Neuron (in vitro differentiated cells): ENCODE measurements at regions not wholly inside any gene's neighbourhood (a gene's known extent, or its start where the extent isn't known, plus 50 kb on each side); places are given as distances from the start of the nearest gene placed in this dataset.
"Not testable (repeated sequence)": the region's sequence is repeated elsewhere in the genome, so short reads cannot be mapped to it uniquely, and the experiment has no call there.

Source experiments
- H2AFZ ChIP-seq: one replicate; pipeline ENCODE4 v1.6.1; 2013; ENCODE audit warnings: low read depth, mild to moderate bottlenecking, inconsistent platforms, low read length, moderate library complexity
- H3K27me3 ChIP-seq: one replicate; pipeline ENCODE4 v1.6.1; 2013; ENCODE audit warnings: low read length; ENCODE audit not compliant: insufficient read depth
- H3K36me3 ChIP-seq: one replicate; pipeline ENCODE4 v1.6.1; 2013; ENCODE audit warnings: low read length; ENCODE audit not compliant: insufficient read depth
- H3K4me1 ChIP-seq: one replicate; pipeline ENCODE4 v1.6.1; 2013; ENCODE audit warnings: low read length; ENCODE audit not compliant: insufficient read depth
- H3K4me3 ChIP-seq: 2 replicates; pipeline ENCODE4 v1.5.1; 2013; ENCODE audit warnings: mild to moderate bottlenecking, low read length, moderate library complexity
- H3K9me3 ChIP-seq: one replicate; pipeline ENCODE4 v1.6.1; 2013; ENCODE audit warnings: low read length

DNA sequence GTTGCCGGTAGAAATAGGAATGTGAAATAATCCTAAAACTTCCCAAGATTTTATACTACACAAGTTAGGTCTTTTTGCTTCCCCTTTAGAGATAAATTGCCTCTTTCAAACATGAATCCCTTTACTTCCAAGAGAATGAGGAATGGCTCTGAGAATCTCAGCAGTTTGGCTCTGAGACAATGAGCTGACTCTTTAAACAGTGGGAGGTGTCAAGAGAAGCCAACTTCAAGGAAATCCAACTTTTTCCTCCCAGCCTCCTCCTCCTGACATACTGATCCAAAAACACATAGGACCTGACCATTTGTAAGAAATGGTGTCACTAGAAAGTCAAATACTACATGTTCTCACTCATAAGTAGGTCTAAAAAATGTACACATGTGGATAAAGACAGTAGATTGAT, 154.2 kb downstream of the ALDH8A1 start:
- no peaks in the 10 kb centered on the region for H3K27me3 ChIP-seq
- H3K9me3 ChIP-seq, result no peaks in the 10 kb centered on the region

DNA sequence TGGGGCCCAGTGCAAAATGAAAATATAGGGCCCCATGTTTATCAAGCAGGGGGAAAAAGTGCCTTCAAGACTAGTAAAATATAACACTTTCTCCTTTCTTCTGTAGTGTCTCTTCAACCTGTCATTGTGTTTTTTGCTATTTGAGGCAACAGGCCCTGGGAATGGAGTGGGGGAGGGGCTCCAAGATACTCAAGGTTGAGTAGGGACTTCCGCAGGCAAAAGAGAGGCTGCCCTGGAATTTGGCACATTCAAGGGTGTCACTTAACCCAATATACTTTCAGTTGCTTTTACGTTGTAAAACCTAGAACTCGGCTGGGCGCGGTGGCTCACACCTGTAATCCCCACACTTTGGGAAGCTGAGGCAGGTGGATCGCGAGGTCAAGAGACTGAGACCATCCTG, 154.9 kb downstream of the ALDH8A1 start:
- Histone ChIP-seq H3K4me3 (no peak overlapping the region), H3K4me1 (no peaks in the 10 kb centered on the region), H3K27me3 (no peaks in the 10 kb centered on the region), H3K9me3 (no peaks in the 10 kb centered on the region), H3K36me3 (no peaks in the 10 kb centered on the region), H2AFZ (no peak overlapping the region)

More for the DNA sequence above, 154.2 kb downstream of the ALDH8A1 start:
- H2AFZ ChIP-seq, result no peak overlapping the region
- H3K4me3 ChIP-seq, result no peak overlapping the region
- H3K36me3 ChIP-seq, result no peaks in the 10 kb centered on the region
- H3K4me1 ChIP-seq, result no peaks in the 10 kb centered on the region

- H3K4me3 ChIP-seq, H2AFZ ChIP-seq, H3K27me3 ChIP-seq, H3K9me3 ChIP-seq, H3K4me1 ChIP-seq, H3K36me3 ChIP-seq: not testable (repeated sequence)
These were observed 158.6 kb downstream of the ALDH8A1 start for GRCh38 chr6:134791243-134791843.

- Histone ChIP-seq H3K9me3 (no peaks in the 10 kb centered on the region), H3K27me3 (no peaks in the 10 kb centered on the region), H3K36me3 (no peaks in the 10 kb centered on the region), H2AFZ (no peak overlapping the region), H3K4me3 (no peak overlapping the region), H3K4me1 (no peaks in the 10 kb centered on the region)
These were observed 162.5 kb downstream of the ALDH8A1 start for GRCh38 chr6:134787261-134787877.

DNA sequence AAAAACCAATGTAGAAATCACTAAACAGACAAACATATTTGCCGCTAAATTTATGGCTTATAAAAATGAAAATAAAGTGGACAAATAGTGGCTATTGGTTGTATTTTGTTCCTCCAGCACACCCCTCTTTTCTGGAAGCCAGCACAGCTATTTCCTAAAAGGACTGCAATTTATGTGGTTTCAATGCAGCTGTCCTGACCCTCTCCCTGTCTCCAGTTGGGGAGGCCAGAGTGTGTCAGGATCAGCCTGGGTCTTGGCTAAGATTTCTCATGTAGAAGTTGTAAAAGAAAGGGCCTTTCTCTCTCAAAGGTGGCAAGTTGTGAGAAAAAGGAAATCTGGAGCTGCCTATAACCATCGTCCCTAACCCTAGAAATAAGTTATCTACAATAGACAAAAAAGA, 165.6 kb downstream of the ALDH8A1 start:
- no peaks in the 10 kb centered on the region for H3K4me1 ChIP-seq

GRCh38 chr6:134778431-134778830, 171.5 kb downstream of the ALDH8A1 start:
- no peaks in the 10 kb centered on the region for H3K9me3 ChIP-seq
- H3K4me3 ChIP-seq, result no peak overlapping the region
- no peak overlapping the region for H2AFZ ChIP-seq
- no peaks in the 10 kb centered on the region for H3K27me3 ChIP-seq
- H3K4me1 ChIP-seq, result peaks cover 3% of the 10 kb centered on the region
- H3K36me3 ChIP-seq, result no peaks in the 10 kb centered on the region

More for the DNA sequence above, 165.6 kb downstream of the ALDH8A1 start:
- Histone ChIP-seq H2AFZ (no peak overlapping the region), H3K9me3 (no peaks in the 10 kb centered on the region), H3K36me3 (no peaks in the 10 kb centered on the region), H3K27me3 (no peaks in the 10 kb centered on the region), H3K4me3 (no peak overlapping the region)

DNA sequence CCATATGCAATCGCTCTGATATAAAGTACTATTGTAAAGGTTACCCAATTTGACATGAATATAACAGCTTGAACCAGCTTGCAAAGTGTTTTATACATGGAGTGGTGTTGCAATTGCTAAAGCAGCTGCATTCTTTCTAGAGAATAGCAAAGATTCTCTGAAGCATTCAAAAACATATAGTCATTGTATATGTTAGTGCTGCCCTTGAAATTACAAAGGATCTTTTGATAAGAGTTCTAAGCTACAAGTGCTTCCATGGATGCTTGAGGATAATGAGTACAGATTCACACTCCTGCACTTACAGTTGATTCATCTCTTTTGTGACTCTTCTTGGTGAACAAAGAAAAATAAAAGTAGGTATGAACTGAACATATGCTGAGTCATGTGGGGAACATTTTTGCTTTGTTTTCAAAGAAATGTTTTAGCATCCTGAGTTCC, 175.7 kb downstream of the ALDH8A1 start:
- Histone ChIP-seq H3K4me1 (peaks cover 3% of the 10 kb centered on the region), H3K27me3 (no peaks in the 10 kb centered on the region), H2AFZ (no peak overlapping the region), H3K9me3 (no peaks in the 10 kb centered on the region), H3K4me3 (no peak overlapping the region), H3K36me3 (no peaks in the 10 kb centered on the region)

DNA sequence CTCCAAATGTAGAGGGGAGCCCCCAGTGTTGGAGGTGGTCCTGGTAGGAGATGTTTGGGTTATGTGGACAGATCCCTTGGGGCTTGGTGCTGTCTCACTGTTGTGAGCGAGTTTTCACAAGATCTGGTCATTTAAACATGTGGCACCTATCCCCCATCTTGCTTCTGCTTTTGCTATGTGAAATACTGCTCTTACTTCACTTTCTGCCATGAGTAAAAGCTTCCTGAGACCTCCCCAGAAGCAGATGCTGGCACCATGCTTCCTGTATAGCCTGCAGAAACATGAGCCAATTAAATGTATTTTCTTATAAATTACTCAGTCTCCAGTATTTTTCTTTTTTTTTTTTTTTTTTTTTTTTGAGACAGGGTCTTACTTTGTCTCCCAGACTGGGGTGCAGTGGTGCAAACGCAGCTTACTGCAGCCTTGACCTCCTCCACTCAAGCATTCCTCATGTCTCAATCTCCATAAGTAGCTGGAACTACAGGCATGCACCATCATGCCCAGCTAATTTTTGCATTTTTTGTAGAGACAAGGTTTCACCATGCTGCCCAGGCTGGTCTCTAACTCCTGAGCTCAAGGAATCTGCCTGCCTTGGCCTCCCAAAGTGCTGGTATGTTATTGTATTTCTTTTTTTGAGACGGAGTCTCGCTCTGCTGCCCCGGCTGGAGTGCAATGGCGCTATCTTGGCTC, 177.1 kb downstream of the ALDH8A1 start:
- no peaks in the 10 kb centered on the region for H3K36me3 ChIP-seq
- no peaks in the 10 kb centered on the region for H3K27me3 ChIP-seq
- no peak overlapping the region for H3K4me3 ChIP-seq
- no peaks in the 10 kb centered on the region for H3K9me3 ChIP-seq
- no peak overlapping the region for H2AFZ ChIP-seq
- H3K4me1 ChIP-seq, result peaks cover 3% of the 10 kb centered on the region

- H3K4me3 ChIP-seq, result no peak overlapping the region
- H3K9me3 ChIP-seq, result no peaks in the 10 kb centered on the region
- H3K4me1 ChIP-seq, result no peaks in the 10 kb centered on the region
- H2AFZ ChIP-seq, result no peak overlapping the region
- no peaks in the 10 kb centered on the region for H3K36me3 ChIP-seq
- no peaks in the 10 kb centered on the region for H3K27me3 ChIP-seq
These were observed 181.0 kb downstream of the ALDH8A1 start for GRCh38 chr6:134768931-134769330.

GRCh38 chr6:134766497-134766896, 183.4 kb downstream of the ALDH8A1 start:
- Histone ChIP-seq H3K9me3 (no peaks in the 10 kb centered on the region), H3K27me3 (no peaks in the 10 kb centered on the region), H3K4me3 (no peak overlapping the region), H2AFZ (no peak overlapping the region), H3K36me3 (no peaks in the 10 kb centered on the region), H3K4me1 (no peaks in the 10 kb centered on the region)

GRCh38 chr6:134764741-134765140, 185.2 kb downstream of the ALDH8A1 start:
- no peaks in the 10 kb centered on the region for H3K36me3 ChIP-seq
- H3K4me1 ChIP-seq, result no peaks in the 10 kb centered on the region
- H3K9me3 ChIP-seq, result no peaks in the 10 kb centered on the region
- H3K27me3 ChIP-seq, result no peaks in the 10 kb centered on the region
- H3K4me3 ChIP-seq, result no peak overlapping the region
- no peak overlapping the region for H2AFZ ChIP-seq

DNA sequence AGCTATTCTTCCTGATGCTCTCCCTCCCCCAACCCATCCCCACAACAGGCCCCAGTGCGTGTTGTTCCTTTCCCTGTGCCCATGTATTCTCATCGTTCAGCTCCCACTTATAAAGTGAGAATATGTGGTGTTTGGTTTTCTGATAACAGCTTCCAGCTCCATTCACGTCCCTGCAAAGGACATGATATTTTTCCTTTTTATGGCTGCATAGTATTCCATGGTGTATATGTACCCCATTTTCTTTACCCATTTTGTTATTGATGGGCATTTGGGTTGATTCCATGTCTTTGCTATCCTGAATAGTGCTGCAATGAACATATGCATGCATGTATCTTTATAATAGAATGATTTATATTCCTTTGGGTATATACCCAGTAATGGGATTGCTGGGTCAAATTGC, 186.3 kb downstream of the ALDH8A1 start:
- H3K27me3 ChIP-seq, H3K4me1 ChIP-seq, H3K9me3 ChIP-seq, H2AFZ ChIP-seq, H3K36me3 ChIP-seq, H3K4me3 ChIP-seq: not testable (repeated sequence)

DNA sequence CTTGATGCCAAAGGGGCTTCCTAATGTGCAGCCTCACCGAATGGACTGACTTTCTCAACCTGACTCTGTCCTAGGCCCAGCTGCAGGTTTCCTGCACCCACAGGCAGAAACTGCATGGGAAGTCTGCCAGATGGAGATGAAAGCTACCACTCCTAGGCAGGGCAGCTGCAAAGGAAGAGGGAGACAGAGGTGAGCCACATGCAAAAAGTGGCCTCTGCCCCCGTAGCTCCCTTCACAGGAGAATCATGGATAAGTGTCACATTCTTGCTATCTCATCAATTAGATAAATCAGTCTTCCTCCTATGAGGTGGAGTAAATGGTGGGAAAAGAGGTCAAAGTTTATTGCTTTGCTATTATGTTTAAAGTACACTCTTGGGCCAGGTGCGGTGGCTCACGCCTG, 191.3 kb downstream of the ALDH8A1 start:
- no peak overlapping the region for H3K4me3 ChIP-seq
- H3K27me3 ChIP-seq, result no peaks in the 10 kb centered on the region
- no peak overlapping the region for H2AFZ ChIP-seq
- H3K4me1 ChIP-seq, result no peaks in the 10 kb centered on the region
- H3K9me3 ChIP-seq, result no peaks in the 10 kb centered on the region
- H3K36me3 ChIP-seq, result no peaks in the 10 kb centered on the region
